ENCODE measurements at regions not wholly inside any gene's neighbourhood (a gene's known extent, or its start where the extent isn't known, plus 50 kb on each side); places are given as distances from the start of the nearest gene placed in this dataset.

- peak; percentile 28 for DNase-seq
These were observed 53.8 kb upstream of the OTUD4 start for GRCh38 chr4:145234091-145234706.

- DNase-seq: no peak
These were observed 51.7 kb upstream of the OTUD4 start for GRCh38 chr4:145231906-145232700.

- DNase-seq: peak; percentile 26
These were observed 50.3 kb upstream of the OTUD4 start for GRCh38 chr4:145230726-145231125.
